ENCODE measurements at regions not wholly inside any gene's neighbourhood (a gene's known extent, or its start where the extent isn't known, plus 50 kb on each side); places are given as distances from the start of the nearest gene placed in this dataset.

- Mint-ChIP-seq H3K4me3 (no peak overlapping the region), H3K9me3 (peaks cover 4% of the 10 kb centered on the region), H3K4me1 (peaks cover 17% of the 10 kb centered on the region), H3K36me3 (no peaks in the 10 kb centered on the region), H3K27ac (no peak overlapping the region), H3K27me3 (ENCODE audit: low read depth) (no peaks in the 10 kb centered on the region)
- no peak for TF ChIP-seq CTCF (IDR thresholded peaks at IDR 0.05; ENCODE audit: unreplicated experiment)
- DNase-seq (ENCODE audit: low spot score in 2 of 2, unreplicated experiment in 2 of 2) = no peak
Measured at GRCh38 chr4:173807347-173807746, 277.3 kb upstream of the HAND2 start.

GRCh38 chr4:173805884-173806283 is 275.9 kb upstream of the HAND2 start:
- peaks cover 25% of the 10 kb centered on the region for H3K4me1 Mint-ChIP-seq
- no peak overlapping the region for H3K4me3 Mint-ChIP-seq
- TF ChIP-seq CTCF (IDR thresholded peaks at IDR 0.05; ENCODE audit: unreplicated experiment) = no peak
- no peaks in the 10 kb centered on the region for H3K36me3 Mint-ChIP-seq
- H3K27ac Mint-ChIP-seq = no peak overlapping the region
- H3K9me3 Mint-ChIP-seq = peaks cover 4% of the 10 kb centered on the region
- H3K27me3 Mint-ChIP-seq (ENCODE audit: low read depth) = no peaks in the 10 kb centered on the region
- DNase-seq (ENCODE audit: low spot score in 2 of 2, unreplicated experiment in 2 of 2) = no peak

GRCh38 chr4:173802662-173803022 is 272.6 kb upstream of the HAND2 start:
- Mint-ChIP-seq H3K27ac (no peak overlapping the region), H3K4me1 (peaks cover 22% of the 10 kb centered on the region), H3K9me3 (peaks cover under 1% of the 10 kb centered on the region), H3K4me3 (no peak overlapping the region), H3K36me3 (no peaks in the 10 kb centered on the region), H3K27me3 (ENCODE audit: low read depth) (no peaks in the 10 kb centered on the region)
- no peak for DNase-seq (ENCODE audit: low spot score in 2 of 2, unreplicated experiment in 2 of 2)
- TF ChIP-seq CTCF (IDR thresholded peaks at IDR 0.05; ENCODE audit: unreplicated experiment) = no peak

GRCh38 chr4:173801876-173802661 is 272.0 kb upstream of the HAND2 start:
- DNase-seq (ENCODE audit: low spot score in 2 of 2, unreplicated experiment in 2 of 2) = no peak
- Mint-ChIP-seq H3K9me3 (no peaks in the 10 kb centered on the region), H3K4me3 (no peak overlapping the region), H3K36me3 (no peaks in the 10 kb centered on the region), H3K4me1 (peaks cover 19% of the 10 kb centered on the region), H3K27ac (no peak overlapping the region), H3K27me3 (ENCODE audit: low read depth) (no peaks in the 10 kb centered on the region)
- TF ChIP-seq CTCF (IDR thresholded peaks at IDR 0.05; ENCODE audit: unreplicated experiment) = no peak

GRCh38 chr4:173801361-173801760 is 271.3 kb upstream of the HAND2 start:
- H3K9me3 Mint-ChIP-seq = no peaks in the 10 kb centered on the region
- no peak overlapping the region for H3K27ac Mint-ChIP-seq
- H3K4me3 Mint-ChIP-seq = no peak overlapping the region
- H3K27me3 Mint-ChIP-seq (ENCODE audit: low read depth) = no peaks in the 10 kb centered on the region
- TF ChIP-seq CTCF (IDR thresholded peaks at IDR 0.05; ENCODE audit: unreplicated experiment) = no peak
- H3K36me3 Mint-ChIP-seq = no peaks in the 10 kb centered on the region
- no peak for DNase-seq (ENCODE audit: low spot score in 2 of 2, unreplicated experiment in 2 of 2)
- peaks cover 14% of the 10 kb centered on the region for H3K4me1 Mint-ChIP-seq

Data from mesothelial cell of epicardium (in vitro differentiated cells).